ENCODE measurements at regions not wholly inside any gene's neighbourhood (a gene's known extent, or its start where the extent isn't known, plus 50 kb on each side); places are given as distances from the start of the nearest gene placed in this dataset.

DNA sequence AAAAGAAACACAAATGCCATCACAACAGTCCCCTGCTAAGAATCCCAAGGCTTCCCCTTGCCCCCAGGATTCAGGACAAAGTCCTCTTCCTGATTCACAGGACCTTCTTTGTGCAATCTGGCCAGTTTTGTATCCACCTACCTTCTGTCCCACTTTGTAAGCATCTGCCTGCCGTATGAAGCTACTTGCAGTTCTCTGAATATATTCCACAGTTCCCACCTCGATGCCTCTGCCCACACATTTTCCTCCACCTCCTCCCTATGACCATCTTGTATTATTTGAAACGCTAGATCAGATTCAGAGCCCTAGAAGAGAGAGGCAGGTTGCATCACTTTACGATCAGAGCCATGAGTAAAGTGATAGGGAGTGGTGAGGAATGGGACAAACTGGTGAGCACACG is 159.2 kb upstream of the XYLT1 start:
- peaks cover 9% of the 10 kb centered on the region for H3K9me3 ChIP-seq (ENCODE audit: control insufficient read depth, low read length)
- no peaks in the 10 kb centered on the region for H3K27me3 ChIP-seq (ENCODE audit: control insufficient read depth in 1 of 2, insufficient read depth in 2 of 2, low read length in 1 of 2)
- H3K27ac ChIP-seq (ENCODE audit: low read depth in 1 of 2, low read length in 2 of 2): no peak overlapping the region
- ATAC-seq (ENCODE audit: low FRiP score) (no peak), DNase-seq (no peak)
- intact Hi-C loops (cut with DNase I): no loop called here
- H3K4me3 ChIP-seq (ENCODE audit: low read length in 2 of 2): no peak overlapping the region
- whole genome bisulfite sequencing, 2 donors: 66 to 77% methylated on average over 5 of the region's 5 CpGs
- H3K36me3 ChIP-seq (ENCODE audit: control insufficient read depth in 1 of 2, insufficient read depth in 2 of 2, low read length in 1 of 2): no peaks in the 10 kb centered on the region
- no peaks in the 10 kb centered on the region for H3K4me1 ChIP-seq (ENCODE audit: control insufficient read depth in 1 of 2, insufficient read depth in 2 of 2, low read length in 2 of 2)

DNA sequence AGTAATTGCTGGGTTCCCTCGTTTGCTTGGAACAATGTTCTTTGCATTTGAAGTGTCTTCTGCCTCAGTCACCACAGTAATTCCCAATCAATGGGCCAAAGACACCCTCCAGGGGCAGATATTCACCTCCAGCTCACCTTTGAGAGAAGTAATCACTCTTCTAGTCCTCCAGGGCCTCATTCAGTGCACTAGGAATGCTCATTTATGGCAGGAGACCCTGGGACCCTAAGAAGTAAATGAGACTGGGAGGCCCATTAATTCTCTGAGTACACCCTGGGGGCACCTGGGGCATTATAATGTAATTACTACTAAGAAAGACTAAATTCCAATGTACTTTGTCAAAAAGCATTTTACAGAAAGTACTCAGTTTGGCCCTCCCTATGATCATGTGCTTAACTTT is 158.2 kb upstream of the XYLT1 start:
- intact Hi-C loops (cut with DNase I): no loop called here
- H3K4me3 ChIP-seq (ENCODE audit: low read length in 2 of 2): no peak overlapping the region
- peaks cover 10% of the 10 kb centered on the region for H3K9me3 ChIP-seq (ENCODE audit: control insufficient read depth, low read length)
- no peaks in the 10 kb centered on the region for H3K36me3 ChIP-seq (ENCODE audit: control insufficient read depth in 1 of 2, insufficient read depth in 2 of 2, low read length in 1 of 2)
- no peak for DNase-seq
- H3K4me1 ChIP-seq (ENCODE audit: control insufficient read depth in 1 of 2, insufficient read depth in 2 of 2, low read length in 2 of 2): no peaks in the 10 kb centered on the region
- H3K27me3 ChIP-seq (ENCODE audit: control insufficient read depth in 1 of 2, insufficient read depth in 2 of 2, low read length in 1 of 2): no peaks in the 10 kb centered on the region
- 39 to 48% methylated on average over 1 of the region's 1 CpG for WGBS, 2 donors
- ATAC-seq (ENCODE audit: low FRiP score): no peak
- no peak overlapping the region for H3K27ac ChIP-seq (ENCODE audit: low read depth in 1 of 2, low read length in 2 of 2)

DNA sequence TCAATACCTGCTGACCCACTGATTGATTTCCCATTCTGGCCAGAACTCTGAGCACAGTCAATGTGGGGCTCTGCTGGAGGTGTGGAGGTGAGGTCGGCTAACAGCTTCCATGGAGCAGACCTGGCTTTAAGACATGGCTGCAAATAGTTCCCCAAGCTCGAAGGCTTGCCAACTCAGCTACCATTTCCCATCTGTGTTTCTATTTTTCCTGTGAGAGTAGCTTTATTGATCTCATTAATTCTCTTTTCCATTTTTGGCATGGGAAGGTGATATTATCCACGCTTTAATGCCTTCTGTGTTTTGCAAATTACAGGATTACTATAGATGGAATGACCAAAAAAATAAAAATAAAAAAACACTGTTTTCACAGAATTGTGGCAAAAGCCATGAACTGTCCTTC is 151.6 kb upstream of the XYLT1 start:
- WGBS, 2 donors: 66 to 75% methylated on average over 3 of the region's 3 CpGs
- Histone ChIP-seq H3K27ac (ENCODE audit: low read depth in 1 of 2, low read length in 2 of 2) (no peak overlapping the region), H3K36me3 (ENCODE audit: control insufficient read depth in 1 of 2, insufficient read depth in 2 of 2, low read length in 1 of 2) (no peaks in the 10 kb centered on the region), H3K27me3 (ENCODE audit: control insufficient read depth in 1 of 2, insufficient read depth in 2 of 2, low read length in 1 of 2) (no peaks in the 10 kb centered on the region), H3K4me1 (ENCODE audit: control insufficient read depth in 1 of 2, insufficient read depth in 2 of 2, low read length in 2 of 2) (no peaks in the 10 kb centered on the region), H3K9me3 (ENCODE audit: control insufficient read depth, low read length) (peaks cover 8% of the 10 kb centered on the region), H3K4me3 (ENCODE audit: low read length in 2 of 2) (no peak overlapping the region)
- intact Hi-C loops (cut with DNase I): no loop called here
- DNase-seq (no peak), ATAC-seq (ENCODE audit: low FRiP score) (no peak)

DNA sequence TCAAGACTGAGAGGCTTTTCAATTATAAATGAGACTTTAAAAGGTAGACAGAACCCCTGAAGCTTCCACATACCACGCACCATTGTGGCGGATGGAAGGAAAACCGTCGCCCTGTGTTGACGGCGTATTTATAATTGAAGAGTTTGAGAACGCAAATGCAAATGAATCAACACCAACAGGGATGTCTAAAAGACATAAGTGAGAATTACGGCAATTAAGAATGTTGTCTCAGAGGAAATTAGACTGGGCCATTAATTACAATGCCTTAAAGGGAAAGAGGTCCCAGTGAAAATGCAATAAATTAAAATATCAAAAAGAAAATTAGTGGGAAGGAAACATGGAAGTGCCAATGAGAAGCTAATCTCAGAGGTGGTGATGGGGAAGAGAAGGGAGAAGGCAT is 148.5 kb upstream of the XYLT1 start:
- intact Hi-C loops (cut with DNase I): no loop called here
- no peak for ATAC-seq (ENCODE audit: low FRiP score)
- Histone ChIP-seq H3K36me3 (ENCODE audit: control insufficient read depth in 1 of 2, insufficient read depth in 2 of 2, low read length in 1 of 2) (no peaks in the 10 kb centered on the region), H3K27ac (ENCODE audit: low read depth in 1 of 2, low read length in 2 of 2) (no peak overlapping the region), H3K4me3 (ENCODE audit: low read length in 2 of 2) (no peak overlapping the region), H3K27me3 (ENCODE audit: control insufficient read depth in 1 of 2, insufficient read depth in 2 of 2, low read length in 1 of 2) (no peaks in the 10 kb centered on the region), H3K4me1 (ENCODE audit: control insufficient read depth in 1 of 2, insufficient read depth in 2 of 2, low read length in 2 of 2) (no peaks in the 10 kb centered on the region), H3K9me3 (ENCODE audit: control insufficient read depth, low read length) (peaks cover 1% of the 10 kb centered on the region)
- DNase-seq: no peak
- 82% methylated on average over 8 of the region's 8 CpGs for WGBS, 2 donors

DNA sequence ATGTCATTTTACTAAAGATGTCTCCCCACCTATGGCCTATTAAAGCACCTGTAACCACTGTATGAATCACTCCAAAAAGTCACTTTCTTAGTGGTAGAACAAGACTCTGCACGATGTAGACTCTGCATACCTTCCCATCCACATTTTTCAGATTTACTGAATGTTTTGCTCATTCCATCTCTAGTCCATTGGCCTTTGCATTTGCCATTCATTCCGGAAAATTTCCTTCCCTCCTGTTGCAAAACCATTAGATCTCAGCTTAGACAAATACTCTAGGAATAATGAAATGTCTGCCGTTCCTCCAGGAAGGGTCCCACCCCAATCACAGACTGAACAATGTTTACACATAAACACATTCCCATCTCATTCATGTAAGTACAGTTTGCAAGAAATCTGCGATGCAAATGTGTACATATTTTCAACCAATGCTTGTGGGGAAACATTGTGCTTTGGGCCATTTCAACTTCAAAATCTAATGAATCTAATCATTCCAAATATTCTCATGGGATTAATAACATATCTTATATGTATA is 146.3 kb upstream of the XYLT1 start:
- intact Hi-C loops (cut with DNase I): no loop called here
- Histone ChIP-seq H3K4me3 (ENCODE audit: low read length in 2 of 2) (no peak overlapping the region), H3K9me3 (ENCODE audit: control insufficient read depth, low read length) (peaks cover 1% of the 10 kb centered on the region), H3K4me1 (ENCODE audit: control insufficient read depth in 1 of 2, insufficient read depth in 2 of 2, low read length in 2 of 2) (no peaks in the 10 kb centered on the region), H3K36me3 (ENCODE audit: control insufficient read depth in 1 of 2, insufficient read depth in 2 of 2, low read length in 1 of 2) (no peaks in the 10 kb centered on the region), H3K27me3 (ENCODE audit: control insufficient read depth in 1 of 2, insufficient read depth in 2 of 2, low read length in 1 of 2) (no peaks in the 10 kb centered on the region), H3K27ac (ENCODE audit: low read depth in 1 of 2, low read length in 2 of 2) (no peak overlapping the region)
- no peak for DNase-seq
- 67 to 76% methylated on average over 4 of the region's 4 CpGs for WGBS, 2 donors
- ATAC-seq (ENCODE audit: low FRiP score): no peak

DNA sequence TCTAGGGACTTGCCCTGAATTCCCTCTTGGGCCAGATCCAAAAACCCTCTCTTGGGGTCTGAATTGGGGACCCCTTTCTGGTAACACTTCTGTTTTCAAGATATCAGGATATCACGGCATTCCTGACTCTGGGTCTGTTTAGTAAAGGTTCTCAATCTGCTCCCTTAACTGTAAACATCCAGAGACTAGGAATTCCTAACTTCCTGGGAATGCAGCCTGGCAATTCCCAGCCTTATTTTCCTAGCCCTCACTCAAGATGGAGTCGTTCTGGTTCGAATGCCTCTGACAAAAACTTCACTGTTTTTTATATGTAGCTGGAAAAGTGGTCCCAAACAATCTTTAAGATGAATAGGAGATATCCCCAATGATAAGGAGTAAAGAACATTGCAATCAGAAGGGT is 141.6 kb upstream of the XYLT1 start:
- WGBS, 2 donors: 7 to 16% methylated on average over 3 of the region's 3 CpGs
- intact Hi-C loops (cut with DNase I): no loop called here

DNA sequence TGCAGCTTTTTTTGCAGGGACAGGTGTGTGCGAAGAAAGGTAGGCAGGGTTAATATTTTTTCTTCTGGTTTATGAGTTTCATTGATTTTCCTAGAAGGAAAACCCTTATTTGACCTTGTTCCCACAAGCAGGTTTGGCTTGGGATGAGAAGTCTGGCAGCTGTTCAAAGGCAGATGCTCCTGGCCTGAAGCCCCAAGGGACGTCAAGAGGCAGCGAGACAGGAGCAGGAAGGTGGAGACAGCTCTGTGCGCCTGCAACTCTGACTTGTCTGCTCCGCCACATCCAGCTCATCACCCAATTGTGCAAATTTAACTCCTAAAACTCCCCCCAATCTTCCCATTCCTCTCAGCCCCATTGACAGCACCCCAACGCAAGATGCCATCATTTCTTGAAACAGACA is 136.8 kb upstream of the XYLT1 start:
- Histone ChIP-seq H3K27me3 (ENCODE audit: control insufficient read depth in 1 of 2, insufficient read depth in 2 of 2, low read length in 1 of 2) (peaks cover 0 to 1% of the 10 kb centered on the region in 2 donors), H3K27ac (ENCODE audit: low read depth in 1 of 2, low read length in 2 of 2) (no peak overlapping the region), H3K9me3 (ENCODE audit: control insufficient read depth, low read length) (no peaks in the 10 kb centered on the region), H3K4me3 (ENCODE audit: low read length in 2 of 2) (no peak overlapping the region), H3K4me1 (ENCODE audit: control insufficient read depth in 1 of 2, insufficient read depth in 2 of 2, low read length in 2 of 2) (no peaks in the 10 kb centered on the region), H3K36me3 (ENCODE audit: control insufficient read depth in 1 of 2, insufficient read depth in 2 of 2, low read length in 1 of 2) (no peaks in the 10 kb centered on the region)
- ATAC-seq (ENCODE audit: low FRiP score): no peak
- intact Hi-C loops (cut with DNase I): no loop called here
- WGBS, 2 donors: 65 to 73% methylated on average over 6 of the region's 6 CpGs
- no peak for DNase-seq

More for the DNA sequence above, 141.6 kb upstream of the XYLT1 start:
- Histone ChIP-seq H3K4me3 (ENCODE audit: low read length in 2 of 2) (no peak overlapping the region), H3K27ac (ENCODE audit: low read depth in 1 of 2, low read length in 2 of 2) (no peak overlapping the region), H3K9me3 (ENCODE audit: control insufficient read depth, low read length) (no peaks in the 10 kb centered on the region), H3K4me1 (ENCODE audit: control insufficient read depth in 1 of 2, insufficient read depth in 2 of 2, low read length in 2 of 2) (no peaks in the 10 kb centered on the region), H3K27me3 (ENCODE audit: control insufficient read depth in 1 of 2, insufficient read depth in 2 of 2, low read length in 1 of 2) (peaks cover 0 to 1% of the 10 kb centered on the region in 2 donors), H3K36me3 (ENCODE audit: control insufficient read depth in 1 of 2, insufficient read depth in 2 of 2, low read length in 1 of 2) (no peaks in the 10 kb centered on the region)
- no peak for ATAC-seq (ENCODE audit: low FRiP score)
- DNase-seq: no peak

DNA sequence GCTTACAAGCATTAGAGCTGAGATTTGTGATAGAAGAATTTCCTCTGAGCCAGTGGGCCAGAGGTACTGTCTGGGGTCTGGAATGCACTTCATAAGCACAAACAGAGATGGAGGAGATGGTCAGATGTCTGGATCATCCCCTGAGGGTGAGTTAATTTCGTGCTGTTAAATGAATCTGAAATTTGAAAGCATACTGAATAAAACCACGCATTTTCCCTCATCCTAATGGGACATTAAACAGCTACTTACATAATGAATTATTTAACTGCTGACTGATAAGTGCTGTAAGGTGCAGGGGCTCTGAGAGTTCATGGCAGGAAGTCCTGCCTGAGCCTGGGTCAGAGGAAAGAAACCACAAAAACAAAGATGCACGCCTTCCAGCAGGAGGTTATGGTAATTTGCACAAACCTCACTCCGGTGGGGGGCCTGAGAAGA is 136.3 kb upstream of the XYLT1 start:
- H3K27me3 ChIP-seq (ENCODE audit: control insufficient read depth in 1 of 2, insufficient read depth in 2 of 2, low read length in 1 of 2): peaks cover 0 to 1% of the 10 kb centered on the region in 2 donors
- no peaks in the 10 kb centered on the region for H3K9me3 ChIP-seq (ENCODE audit: control insufficient read depth, low read length)
- H3K4me3 ChIP-seq (ENCODE audit: low read length in 2 of 2): no peak overlapping the region
- intact Hi-C loops (cut with DNase I): no loop called here
- DNase-seq (no peak), ATAC-seq (ENCODE audit: low FRiP score) (no peak)
- no peaks in the 10 kb centered on the region for H3K36me3 ChIP-seq (ENCODE audit: control insufficient read depth in 1 of 2, insufficient read depth in 2 of 2, low read length in 1 of 2)
- no peak overlapping the region for H3K27ac ChIP-seq (ENCODE audit: low read depth in 1 of 2, low read length in 2 of 2)
- 19 to 22% methylated on average over 4 of the region's 4 CpGs for WGBS, 2 donors
- H3K4me1 ChIP-seq (ENCODE audit: control insufficient read depth in 1 of 2, insufficient read depth in 2 of 2, low read length in 2 of 2): no peaks in the 10 kb centered on the region

DNA sequence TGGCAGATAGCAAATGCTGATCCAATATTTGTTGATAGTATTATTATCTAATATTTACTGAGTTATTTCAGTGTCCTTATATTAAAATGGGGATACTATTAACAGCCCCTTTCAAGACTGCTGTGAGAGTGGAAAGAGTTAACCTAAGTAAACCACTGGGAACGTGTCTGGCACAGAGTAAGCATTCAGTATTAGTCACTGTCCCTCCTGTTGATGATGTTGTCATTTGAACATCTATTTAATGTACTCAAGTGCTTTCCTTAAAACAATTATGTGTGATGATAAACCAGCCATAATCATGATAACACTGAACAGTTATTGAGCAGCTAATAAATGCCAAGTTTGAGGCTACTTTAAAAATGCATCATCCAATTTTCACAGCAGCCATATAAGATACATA is 135.7 kb upstream of the XYLT1 start:
- no peak overlapping the region for H3K27ac ChIP-seq (ENCODE audit: low read depth in 1 of 2, low read length in 2 of 2)
- DNase-seq (no peak), ATAC-seq (ENCODE audit: low FRiP score) (no peak)
- H3K4me1 ChIP-seq (ENCODE audit: control insufficient read depth in 1 of 2, insufficient read depth in 2 of 2, low read length in 2 of 2): no peaks in the 10 kb centered on the region
- intact Hi-C loops (cut with DNase I): no loop called here
- H3K9me3 ChIP-seq (ENCODE audit: control insufficient read depth, low read length): no peaks in the 10 kb centered on the region
- 0 to 3% methylated on average over 1 of the region's 1 CpG for WGBS, 2 donors
- H3K4me3 ChIP-seq (ENCODE audit: low read length in 2 of 2): no peak overlapping the region
- H3K36me3 ChIP-seq (ENCODE audit: control insufficient read depth in 1 of 2, insufficient read depth in 2 of 2, low read length in 1 of 2): no peaks in the 10 kb centered on the region
- H3K27me3 ChIP-seq (ENCODE audit: control insufficient read depth in 1 of 2, insufficient read depth in 2 of 2, low read length in 1 of 2): peaks cover 0 to 2% of the 10 kb centered on the region in 2 donors
